GM18511 (cell line): ENCODE measurements at regions not wholly inside any gene's neighbourhood (a gene's known extent, or its start where the extent isn't known, plus 50 kb on each side); places are given as distances from the start of the nearest gene placed in this dataset.

ENCODE experiments used
- ATAC-seq: cut with Tn5 transposase; IDR thresholded peaks from one replicate; pipeline ENCODE4 v1.9.1; 2021; ENCODE audit warnings: mild to moderate bottlenecking, moderate library complexity; ENCODE audit not compliant: unreplicated experiment

DNA sequence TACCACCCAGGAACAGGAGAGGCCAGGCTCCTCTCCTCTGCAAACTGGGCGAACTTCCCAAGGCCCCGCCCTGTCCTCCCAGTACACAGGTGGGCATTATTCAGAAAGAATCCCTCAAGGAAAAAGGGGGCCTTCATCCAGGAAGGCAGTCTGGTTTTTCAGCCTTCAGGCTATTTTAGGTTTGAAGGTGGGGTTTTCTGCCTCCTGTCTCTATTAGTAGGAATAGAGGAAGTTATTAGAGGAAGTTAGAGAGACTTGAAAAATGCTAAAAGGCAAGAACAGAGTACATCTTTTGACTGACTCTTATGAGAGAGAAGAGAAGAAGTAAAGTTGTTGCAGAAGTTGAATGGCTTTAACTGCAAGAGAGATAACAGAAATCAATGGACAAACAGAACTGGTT, 250.9 kb upstream of the SORCS1 start:
- ATAC-seq, result peak; percentile 58

DNA sequence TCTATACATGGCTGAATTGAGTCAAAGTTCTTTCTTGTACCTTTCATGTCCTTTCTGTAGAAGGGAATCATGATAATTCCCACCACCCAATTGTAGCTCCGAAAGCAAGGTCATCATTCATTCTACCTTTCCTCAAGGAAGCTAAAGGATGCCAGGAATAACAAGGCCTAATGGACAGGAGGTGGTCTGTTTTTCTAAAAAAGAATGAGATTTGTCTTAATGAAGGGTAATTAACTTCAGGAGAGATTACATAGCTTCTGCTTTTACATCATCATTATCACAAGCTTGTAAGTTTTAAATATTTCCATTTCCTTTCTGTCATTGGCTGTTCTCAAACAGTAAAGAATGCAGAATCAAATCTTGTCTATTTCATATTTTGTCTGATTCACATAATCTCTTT, 249.5 kb upstream of the SORCS1 start:
- no peak for ATAC-seq

DNA sequence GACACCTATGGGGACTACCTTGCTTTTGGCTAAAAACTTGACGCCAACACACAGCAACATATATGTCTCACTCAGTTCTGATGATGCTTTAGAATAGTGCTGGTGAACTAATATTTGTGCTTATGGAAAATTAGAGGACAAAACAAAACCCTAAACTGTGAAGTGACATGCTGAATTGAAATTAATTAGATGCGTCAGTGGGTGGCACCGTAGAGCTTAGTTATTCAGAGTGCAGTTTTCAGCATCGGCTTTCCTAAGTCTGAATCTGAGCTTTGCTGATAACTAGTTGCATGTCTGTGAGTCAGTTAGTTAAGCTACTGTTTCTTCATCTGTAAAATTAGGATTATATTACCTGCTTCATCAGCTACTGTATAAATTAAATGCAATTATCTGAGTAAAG, 245.0 kb upstream of the SORCS1 start:
- ATAC-seq, result peak; percentile 77

DNA sequence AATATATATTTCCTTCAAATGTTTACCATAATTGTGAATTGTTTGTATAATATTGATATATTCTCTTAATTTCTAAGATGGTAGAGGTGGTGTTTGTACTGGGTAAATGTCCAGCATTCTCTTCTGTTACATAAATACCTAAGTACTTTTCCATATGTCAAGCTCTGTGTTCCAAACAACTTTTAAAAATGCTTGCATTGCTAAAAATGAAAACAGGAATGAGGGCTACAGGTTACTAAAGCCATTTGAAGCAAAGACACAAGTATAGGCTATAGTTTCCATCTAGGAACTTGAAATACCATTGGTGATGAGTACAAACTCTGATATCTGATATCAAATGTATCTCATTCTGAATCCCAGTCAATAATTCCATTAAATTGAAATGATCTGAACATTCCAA, 233.6 kb upstream of the SORCS1 start:
- ATAC-seq, result no peak

DNA sequence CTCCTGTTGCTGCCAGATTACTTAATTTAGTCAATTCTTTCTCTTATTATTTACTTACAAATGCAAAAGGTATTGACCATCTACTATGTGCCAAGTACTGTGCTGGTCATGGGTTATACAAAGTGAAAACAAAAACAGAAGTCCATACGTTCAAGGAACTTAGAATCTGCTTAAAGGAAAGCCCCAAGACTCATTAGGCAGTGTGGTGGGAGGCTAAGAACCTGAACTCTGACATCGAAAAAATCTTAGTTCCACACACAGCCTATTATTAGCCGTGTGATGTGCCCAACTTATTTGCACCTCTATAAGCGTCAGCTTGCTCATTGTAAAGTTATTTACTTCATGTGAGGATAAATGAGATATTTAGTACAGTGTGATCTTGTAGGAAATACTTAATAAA, 227.4 kb upstream of the SORCS1 start:
- ATAC-seq, result no peak

DNA sequence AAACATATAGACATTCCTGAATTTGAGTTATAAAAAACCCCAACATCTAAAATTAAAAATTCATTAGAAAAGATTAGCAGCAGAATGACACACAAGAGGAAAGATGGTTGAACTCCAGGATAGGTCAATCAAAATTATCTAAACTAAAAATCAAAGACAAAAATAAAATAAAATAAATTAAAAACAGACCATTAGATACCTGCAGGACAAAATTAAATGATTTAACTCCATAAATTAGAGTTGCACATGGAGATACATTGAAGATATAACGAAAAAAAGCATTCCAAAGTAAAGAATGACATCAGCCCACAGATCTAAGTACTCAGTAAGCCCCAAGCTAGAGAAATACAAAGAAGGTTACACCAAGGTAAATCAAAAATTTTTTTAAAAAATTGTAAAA, 226.1 kb upstream of the SORCS1 start:
- no peak for ATAC-seq

DNA sequence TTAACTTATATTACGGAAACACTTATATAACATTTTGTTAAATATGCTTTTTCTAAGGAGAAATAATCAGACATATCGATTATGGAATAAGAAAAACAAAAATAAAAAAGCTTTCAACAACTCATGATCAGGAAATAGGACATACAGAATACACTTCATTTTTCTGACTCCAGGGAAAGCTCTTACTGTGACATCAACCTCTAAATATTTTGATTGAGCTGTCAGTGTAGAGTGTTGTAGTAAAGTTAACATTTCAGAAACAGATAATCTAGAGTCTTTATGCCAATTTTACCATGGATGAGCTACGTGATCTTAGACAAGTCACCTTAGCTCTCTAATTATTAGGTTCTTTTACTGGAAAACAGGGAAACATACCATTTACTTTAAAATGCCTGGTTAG, 218.9 kb upstream of the SORCS1 start:
- no peak for ATAC-seq

DNA sequence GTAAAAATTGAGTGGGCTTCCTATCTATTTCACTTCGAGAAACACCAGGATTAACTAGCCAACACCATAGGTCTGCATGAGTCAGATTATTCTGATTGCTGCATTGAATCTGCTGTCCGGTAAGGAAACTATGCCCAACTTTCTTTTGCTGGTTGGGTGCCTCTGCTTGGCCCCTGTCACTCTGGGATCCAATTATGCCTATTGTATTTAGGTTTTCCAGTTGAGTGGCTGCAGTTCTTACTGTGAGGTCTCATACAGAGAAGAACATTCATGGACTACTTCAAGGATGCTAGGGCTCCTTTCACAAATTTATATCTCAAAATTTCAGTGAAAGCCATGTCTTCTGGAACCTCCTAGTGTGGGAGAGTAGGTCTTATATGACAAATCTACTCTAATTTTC, 215.1 kb upstream of the SORCS1 start:
- no peak for ATAC-seq

DNA sequence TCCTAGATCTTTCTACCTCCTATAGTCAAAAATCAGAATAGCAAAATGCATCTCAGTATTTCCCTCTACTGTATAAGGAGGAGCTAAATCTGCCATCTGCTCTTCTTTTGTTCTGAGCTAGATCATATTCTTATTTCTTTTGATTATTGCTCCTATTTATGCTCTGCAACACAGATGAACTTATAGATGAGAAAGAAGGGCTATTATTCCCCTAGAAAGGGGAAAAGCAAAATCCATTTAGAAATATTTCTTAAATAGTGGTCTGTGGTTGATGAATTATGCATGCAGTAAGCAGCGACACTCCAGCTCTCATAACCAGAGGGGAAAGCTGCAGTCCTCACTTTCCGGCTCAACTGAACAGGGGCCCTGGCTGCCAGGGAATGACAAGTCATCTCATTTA, 207.3 kb upstream of the SORCS1 start:
- no peak for ATAC-seq

DNA sequence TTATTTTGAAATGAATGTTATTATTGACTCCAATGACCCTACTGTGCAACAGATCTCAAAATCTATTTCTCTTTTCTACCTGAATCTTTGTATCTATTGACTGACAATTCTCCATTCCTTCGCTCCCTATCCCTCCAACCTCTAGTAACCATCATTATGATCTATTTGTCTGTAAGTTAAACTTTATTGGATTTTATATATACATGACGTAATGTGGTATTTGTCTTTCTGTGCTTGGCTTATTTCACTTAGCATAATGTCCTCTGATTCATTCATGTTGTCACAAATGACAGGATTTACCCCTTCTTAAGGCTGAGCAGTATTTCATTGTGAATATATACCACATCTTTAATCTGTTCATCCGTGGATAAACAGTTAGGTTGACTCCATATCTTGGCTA, 200.4 kb upstream of the SORCS1 start:
- no peak for ATAC-seq

DNA sequence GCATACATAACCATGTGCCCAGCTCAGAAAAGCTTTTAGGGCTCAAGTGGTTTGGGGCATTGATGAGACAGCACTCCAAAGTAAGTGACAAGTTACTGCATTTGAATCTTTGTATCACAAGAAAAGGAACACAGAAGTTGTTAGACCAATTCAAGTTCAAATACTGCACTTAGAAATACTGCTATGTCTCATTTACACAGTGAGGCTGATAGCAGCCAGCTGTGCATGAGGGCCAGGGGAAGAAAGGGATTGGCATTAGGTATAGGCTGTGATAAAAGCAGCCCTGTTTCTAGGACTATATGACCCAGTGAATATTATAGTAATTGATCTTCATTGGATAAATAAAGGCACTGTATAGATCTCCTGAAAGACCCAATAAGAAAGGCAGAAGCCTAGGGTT, 197.8 kb upstream of the SORCS1 start:
- ATAC-seq, result no peak

DNA sequence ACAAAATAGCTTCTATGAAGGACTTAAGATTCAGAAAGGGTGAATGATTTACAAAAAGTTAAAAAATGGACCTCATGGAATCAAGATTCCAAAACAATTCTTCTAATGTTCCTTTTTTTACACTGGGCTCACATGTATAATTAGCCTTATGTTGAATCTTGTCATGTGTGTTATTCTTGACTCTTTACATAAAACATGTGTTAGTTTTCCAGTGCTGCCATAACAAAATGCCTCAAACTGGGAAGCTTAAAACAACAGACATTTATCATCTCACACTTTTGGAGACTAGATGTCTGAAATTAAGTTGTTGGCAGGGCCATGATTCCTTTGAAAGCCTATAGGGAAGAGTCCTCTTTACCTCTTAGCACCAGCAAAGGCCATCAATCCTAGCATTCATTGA, 192.5 kb upstream of the SORCS1 start:
- ATAC-seq, result no peak

DNA sequence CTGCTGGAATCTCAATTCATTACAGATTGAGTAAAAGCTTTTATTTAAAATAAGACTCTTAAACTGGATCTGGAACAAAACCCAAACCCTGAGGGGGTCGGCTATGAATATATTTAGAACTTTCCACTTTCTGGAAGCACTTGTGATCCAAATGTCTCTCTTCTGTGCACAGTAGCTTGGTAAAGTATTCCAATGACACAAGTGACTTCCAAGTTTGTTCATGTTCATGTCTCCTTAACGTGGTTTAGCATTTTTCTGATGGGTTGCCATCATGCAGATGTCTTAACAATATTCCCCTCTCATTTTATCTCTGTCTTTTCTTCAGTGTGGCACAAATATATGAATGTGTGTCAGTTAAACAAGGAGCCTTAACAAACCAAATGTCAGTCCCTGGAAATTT, 191.9 kb upstream of the SORCS1 start:
- ATAC-seq, result no peak

DNA sequence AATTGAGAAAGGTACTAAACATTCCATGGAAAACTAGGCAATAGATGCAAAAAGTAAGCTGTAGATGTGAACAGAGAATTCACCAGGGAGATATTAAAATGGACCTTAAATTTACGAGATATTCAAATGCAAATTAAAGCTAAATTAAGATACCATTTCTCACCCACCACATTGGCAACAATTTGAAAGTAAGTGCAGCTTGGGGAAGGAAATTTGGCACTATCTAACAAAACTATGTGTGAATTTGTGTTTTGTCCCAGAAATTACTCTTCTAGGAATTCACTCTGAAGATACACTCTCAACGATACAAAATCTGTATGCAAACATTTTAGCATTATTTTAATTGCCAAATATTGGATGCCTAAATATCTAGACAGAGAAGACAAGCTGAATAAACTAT, 178.2 kb upstream of the SORCS1 start:
- ATAC-seq, result no peak

DNA sequence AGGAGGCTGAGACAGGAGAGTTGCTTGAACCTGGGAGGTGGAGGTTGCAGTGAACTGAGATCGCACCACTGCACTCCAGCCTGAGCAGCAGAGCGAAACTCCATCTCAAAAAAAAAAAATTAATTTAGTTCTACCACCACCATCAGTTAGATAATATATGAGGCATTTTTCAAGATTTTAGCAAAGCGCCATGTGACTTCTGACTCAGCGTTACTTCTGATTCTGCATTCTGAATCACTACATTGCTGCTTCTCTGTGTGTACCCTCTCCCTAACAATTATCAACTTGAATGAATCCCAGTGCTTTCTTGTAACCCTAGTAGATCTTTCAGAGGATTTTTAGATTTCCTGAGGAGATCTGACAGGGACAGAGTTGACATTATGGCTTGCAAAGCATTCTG, 176.8 kb upstream of the SORCS1 start:
- ATAC-seq, result no peak

DNA sequence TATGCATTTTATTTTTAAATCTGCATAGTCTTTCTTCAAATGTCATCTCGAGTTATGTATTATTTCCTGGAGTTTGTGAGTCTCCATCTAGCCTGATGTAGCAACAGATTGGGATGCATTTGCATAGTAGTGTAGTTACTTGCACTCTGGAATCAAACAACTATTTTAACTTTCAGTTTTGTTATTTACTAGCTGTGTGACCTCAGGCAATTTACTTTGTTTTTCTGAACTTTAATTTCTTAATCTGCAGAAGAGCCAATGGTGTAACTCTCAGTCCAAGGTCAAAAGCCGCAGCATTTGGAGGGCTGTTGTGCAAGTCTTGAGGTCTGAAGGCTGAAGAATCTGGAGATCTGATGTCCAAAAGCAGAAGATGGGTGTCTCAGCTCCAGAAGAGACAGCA, 175.8 kb upstream of the SORCS1 start:
- ATAC-seq, result no peak

DNA sequence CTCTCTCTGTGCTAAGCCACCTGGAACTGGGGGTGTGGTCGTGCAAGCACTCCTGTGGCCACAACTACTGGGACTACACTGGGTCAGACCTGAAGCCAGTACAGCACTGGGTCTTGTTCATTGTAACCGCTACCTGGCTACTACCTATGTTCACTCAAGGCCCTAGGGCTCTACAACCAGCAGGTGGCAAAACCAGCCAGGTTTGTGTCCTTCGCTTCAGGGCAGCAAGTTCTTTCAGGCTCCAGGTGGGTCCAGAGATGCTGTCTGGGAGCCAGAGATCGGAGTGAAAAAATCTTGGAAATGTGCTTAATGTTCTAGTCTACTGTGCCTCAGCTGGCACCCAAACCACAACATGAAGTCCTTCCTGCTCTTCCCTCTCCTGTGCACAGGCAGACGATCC, 171.6 kb upstream of the SORCS1 start:
- no peak for ATAC-seq

DNA sequence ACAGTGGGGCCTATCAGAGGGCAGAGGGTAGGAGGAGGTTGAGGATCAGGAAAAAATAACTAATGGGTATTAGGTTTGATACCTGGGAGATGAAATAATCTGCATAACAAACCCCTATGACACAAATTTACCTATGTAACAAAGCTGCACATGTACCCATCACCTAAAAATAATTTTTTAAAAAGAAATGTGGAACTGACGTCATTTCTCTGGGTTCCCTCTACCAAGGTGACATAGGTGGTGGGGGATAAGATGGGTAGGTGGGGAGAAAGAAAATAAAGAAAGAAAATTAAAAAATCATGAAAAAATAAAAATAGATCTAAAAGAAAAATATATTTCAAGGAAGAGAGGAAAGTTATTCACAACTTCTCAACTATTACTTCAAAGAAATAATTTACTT, 153.1 kb upstream of the SORCS1 start:
- no peak for ATAC-seq

DNA sequence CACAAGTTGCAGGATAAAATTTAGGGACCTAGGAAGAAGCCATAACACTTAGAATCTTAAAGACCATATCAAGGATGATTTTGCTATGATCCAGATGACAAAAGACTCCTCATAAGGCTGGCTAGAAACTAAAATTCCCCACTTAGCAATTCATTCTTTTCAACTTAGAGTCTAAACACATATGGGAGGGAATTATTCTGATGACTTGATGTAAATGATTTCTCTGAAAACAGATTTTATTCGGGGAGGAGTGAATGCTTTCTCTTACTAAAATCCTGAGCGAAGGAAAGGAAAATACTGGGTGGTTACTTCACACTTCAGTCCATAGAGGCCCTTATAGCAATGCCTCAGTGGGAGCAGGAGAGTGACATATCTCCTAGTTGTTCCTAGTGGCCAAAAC, 138.7 kb upstream of the SORCS1 start:
- no peak for ATAC-seq

DNA sequence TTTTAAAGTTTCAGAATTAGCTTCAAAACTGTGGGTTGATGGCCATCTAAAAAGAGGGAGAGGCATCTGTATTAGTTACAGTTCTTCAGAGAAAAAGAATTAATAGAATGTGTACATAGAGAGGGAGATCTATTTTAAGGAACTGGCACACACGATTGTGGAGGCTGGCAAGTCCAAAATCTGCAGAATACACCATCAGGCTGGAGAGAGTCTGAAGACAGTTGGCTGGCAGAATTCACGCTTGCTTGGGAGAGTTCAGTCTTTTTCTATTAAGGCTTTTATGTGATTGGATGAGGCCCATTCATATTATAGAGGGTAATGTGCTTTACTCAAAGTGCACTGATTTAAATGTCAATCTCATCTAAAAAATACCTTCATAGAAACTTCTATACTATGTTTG, 135.1 kb upstream of the SORCS1 start:
- ATAC-seq, result no peak

DNA sequence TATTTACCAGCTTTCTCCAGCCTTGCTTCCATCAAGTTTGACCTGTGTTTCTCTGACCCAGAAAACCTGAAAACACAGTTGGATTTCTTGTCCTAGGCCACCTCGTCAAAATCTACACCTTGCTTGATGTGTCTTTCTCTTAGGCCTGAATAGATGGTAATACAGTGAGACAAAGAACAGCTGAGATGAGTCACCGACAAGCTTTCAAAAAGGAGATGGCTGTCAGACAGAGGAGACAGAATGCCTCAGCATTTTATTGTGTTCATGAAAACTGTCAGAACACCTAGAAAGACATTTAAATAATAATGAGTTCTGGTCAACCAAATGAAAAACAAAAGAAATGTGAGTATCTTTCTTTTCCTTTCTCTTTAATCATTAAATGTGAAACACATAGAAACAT, 119.7 kb upstream of the SORCS1 start:
- ATAC-seq, result no peak

DNA sequence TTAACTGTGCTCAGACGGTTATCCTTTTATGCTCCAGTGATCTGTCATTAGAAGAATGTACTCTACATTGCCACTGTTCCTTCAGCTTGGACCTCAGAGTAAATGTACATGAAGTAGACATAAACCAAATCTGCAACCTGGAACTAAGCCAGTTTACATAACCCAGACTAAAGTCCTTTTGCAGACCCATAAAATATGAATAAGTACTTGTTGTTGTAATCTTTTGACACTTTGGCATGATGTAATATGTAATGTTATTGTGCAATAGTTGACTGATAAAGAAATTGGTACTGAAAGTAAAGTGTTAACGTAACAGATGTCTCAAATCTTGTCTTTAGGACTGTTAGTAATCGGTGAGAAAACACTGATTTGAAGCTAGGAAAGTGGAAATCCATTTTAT, 115.8 kb upstream of the SORCS1 start:
- ATAC-seq, result no peak

DNA sequence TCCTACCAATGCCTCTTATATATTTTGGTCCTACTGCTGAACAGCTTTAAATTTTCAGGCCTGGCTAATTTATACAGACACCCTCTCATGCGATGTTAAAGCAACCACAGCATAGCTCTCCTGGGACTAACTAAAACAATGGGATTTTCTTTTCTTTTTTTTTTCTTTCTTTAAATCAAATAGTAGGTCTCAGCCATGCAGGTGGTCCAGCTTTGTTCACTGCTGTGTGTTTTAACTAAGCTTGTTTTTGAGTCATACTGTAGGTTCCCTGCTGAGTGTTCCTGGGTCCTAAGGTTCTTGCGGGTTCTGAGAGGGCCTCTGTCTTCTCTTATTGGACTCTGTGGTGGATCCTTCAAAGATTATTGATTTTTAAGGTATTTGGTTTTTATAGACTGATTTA, 113.1 kb upstream of the SORCS1 start:
- no peak for ATAC-seq

DNA sequence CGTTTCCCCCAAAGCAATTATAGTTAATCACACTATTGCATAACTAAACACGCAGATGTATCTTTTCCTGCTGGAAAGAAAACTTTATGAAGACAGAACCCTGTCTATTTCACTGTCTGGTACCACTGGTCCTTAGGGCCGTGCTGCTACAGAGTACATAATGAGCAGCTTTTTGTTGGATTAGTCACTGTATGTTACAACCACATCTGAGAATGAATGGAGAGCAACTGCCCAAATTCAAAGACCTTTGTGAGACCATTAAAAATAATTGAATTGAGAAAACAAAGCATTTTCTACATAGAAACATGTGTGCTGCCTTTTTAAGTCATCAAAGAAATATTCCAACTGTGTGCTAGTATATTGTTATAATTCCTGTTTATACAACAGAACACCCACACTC, 111.3 kb upstream of the SORCS1 start:
- ATAC-seq, result no peak
